NCI-H748 treated with DMSO at 0.1 percent for 48 hours (cell line): ENCODE measurements at regions not wholly inside any gene's neighbourhood (a gene's known extent, or its start where the extent isn't known, plus 50 kb on each side); places are given as distances from the start of the nearest gene placed in this dataset.

Source experiments
- DNase-seq: peaks from one replicate; lab custom pipeline; 2025; lab: John Stamatoyannopoulos, UW

DNA sequence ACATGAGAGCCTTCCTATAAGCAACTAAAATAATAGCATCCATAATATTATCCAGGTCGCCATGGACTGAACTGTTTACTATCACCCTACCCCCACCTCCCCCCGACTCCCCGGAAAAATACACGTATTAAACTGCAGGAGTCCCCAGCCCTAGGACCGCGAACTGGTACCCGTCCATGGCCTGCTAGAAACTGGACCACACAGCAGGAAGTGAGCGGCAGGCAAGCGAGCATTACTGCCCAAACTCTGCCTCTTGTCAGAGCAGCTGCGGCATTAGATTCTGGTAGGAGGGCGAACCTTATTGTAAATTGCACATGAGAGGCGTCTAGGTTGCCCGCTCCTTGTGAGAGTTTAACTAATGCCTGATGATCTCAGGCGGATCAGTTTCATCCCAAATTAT lies 405.8 kb upstream of the ADGRL3 start:
- no peak for DNase-seq

DNA sequence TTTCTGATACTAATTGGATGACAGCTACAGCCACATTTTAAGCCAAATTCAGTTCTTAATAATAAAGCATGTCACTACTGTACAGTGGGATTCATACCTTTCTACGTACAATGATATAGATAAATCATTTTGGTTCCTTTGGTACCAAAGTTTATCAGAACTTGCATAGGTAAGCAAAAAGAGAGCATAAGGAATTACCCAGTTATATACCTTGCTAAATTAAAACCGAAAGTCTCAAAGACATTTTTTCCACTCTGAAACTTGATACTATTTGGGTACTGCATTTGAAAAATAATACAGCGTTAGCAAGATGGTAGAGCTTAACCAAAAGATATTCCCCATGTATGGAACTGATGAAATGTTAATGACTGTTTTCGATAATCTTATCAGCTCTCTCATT lies 400.9 kb upstream of the ADGRL3 start:
- DNase-seq = no peak

DNA sequence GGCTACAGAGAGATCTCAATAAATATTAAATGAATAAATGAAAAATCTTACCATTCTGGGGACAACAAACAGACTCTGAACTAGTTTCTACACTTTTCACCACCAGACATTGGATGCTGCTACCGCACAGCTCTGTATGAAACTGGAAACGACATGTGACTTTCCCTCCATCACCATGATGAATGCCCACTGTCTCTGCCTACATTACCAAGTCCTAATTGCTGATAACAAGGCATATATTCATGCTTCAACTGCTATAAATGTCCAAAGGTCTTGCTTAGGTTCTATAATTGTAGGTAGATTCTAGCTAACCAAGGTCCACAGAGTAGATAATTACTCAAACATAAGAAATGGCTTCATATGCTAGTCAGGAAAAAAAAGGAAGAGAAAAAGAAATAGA lies 399.4 kb upstream of the ADGRL3 start:
- no peak for DNase-seq

DNA sequence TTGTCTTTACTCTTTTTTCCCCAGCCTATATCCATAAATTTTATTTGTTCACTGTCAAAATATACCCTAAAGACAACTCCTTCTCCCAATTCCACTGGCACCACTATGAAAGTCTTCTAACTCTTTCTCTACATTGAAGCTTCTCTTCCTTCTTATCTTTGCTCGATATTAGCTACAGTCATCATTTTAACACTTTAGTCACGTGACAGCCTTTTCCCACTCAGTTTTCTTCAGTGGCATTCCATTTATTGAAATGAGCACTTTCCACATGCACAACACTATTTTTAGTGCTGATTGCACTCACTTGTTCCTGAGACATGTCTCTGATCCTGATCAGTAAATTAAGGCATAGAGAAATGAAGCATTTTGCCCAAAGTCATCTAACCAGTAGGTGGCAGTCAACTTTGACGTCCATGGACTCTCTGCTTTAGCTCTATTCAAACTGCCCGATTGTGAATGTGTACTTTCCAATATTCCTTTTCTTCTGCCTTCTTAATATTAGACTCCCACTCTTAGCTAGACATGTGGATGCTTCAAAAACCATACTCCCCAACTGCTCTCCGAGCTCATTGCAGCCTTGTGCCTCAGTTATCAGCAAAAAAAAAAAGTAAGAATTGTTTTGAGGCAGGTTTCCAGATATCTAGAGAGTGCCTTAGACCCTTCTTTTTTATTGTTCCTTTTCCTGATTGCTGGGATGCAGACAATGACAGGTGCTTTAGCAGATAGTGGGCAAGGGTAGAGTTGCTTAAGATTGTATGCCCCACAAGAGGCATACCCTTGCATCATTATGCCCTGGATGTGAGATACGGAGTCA lies 394.4 kb upstream of the ADGRL3 start:
- DNase-seq = peak; percentile 33

DNA sequence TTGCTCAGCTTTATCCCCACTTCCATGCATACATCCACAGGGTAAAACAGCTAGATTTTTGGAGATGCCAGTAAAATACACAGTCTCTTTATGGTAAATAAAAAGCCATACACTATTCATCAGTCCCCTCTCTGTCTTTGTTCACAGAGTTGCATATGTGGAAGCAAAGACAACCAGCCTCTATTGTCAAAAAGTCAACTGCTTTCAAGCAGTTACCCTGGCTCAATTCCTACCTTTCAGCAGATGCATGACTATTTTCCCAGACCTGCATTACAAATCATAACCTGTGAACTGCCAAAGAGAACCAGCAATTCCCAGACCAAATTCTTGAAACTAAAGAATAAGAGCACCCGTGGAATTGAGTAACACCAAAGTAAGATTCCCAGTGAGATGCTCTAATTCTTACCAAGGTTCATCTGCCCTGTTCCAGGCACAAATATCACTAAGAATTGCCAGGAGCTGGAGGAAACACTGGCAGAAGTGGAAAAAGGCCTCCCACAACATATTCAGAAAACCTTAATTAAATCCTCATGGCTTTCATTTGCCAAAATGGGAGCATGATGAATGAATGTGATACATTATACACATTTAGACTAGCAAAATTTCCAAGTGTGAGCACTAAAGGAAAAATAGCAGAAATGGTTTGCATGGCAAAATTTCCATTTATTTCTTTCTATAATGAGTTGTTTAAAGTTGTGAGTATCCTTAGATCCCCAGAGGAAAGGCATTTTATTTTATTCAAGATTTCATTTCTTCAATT lies 391.2 kb upstream of the ADGRL3 start:
- no peak for DNase-seq

DNA sequence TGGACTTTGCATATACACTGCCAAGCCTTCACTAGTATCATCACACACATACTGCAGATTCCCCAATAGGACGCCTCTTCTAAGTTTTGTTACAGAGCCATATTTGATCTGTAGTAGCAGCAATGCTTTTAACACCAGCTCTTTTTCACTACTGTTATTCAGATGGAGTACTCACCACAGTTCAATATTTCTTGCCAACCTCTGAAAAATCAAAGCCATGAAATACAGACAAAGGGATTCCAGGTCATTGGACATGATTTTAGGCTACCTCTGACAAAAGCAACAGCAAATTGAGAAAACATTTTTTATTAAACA lies 390.7 kb upstream of the ADGRL3 start:
- DNase-seq = no peak

DNA sequence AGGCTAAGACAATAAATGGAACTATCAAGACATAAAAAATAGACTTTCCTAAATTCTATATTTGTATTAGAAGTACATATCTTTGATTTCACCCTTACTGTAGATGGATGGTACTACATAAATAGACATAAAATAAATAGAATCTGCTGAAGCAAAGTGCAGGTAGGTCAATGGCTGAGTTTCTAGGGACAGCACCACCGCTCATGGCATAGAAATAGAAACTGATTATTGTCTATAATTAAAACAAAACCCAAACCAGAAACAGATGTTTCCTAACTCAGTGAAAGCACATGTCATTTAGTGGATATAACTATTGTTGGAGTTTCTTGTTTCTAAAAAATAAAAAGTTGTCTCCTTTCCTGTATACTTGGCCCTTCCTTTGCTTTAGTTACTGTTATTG lies 387.3 kb upstream of the ADGRL3 start:
- DNase-seq = no peak

DNA sequence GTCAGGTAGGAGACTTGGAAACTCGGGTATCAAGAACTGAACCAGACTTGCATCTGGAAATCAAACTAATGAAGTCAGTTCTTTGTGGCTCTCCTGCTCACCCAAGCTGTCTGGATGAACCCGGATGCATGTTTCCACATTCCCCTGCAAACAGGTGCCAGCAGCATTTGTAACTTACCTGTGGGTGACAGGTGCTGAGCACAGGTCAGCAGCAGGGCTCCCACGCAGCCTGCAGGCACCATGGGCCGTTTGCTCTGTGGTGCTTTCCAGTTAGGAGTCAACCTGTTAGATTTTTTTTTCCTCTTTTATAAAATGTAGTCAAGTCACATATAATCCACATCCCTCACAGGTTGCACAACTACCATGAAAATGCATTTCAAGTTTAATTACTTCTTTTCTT lies 385.6 kb upstream of the ADGRL3 start:
- no peak for DNase-seq

DNA sequence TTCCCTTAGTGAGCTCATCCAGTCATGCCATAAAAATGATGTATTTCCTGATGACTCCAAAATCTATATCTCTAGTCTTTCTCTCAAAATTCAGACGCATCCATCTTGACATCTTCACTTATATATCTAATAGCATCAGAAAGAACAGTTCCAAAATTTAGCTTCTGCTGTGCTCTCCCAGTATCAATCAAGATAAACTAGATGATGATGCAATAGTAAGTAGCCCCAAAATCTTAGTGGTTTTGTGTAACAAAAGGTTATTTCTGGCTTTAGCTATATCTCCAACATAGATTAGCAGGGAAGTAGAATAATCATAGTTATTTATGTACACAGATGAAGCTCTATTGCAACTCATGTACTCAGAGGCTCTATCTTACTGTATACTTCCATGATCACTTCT lies 382.5 kb upstream of the ADGRL3 start:
- DNase-seq = no peak

DNA sequence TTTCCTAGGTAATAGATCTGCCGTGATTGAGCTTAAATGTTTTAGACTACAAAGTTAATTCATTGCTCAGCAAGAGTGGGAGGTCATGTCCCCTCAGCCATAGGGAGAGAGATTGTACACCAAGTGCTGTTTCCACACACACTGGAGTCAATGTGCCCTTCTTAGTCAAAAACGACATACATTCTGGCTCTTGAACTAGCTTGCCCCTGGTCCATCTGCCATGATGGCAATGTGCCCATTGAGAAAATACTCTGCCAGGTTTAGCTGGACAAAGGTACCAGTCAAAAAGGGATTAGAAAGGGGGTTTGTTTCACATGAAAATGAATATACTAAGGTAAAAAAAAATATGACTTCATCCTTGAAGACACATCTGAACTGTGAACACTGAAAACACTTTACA lies 377.1 kb upstream of the ADGRL3 start:
- DNase-seq = no peak

DNA sequence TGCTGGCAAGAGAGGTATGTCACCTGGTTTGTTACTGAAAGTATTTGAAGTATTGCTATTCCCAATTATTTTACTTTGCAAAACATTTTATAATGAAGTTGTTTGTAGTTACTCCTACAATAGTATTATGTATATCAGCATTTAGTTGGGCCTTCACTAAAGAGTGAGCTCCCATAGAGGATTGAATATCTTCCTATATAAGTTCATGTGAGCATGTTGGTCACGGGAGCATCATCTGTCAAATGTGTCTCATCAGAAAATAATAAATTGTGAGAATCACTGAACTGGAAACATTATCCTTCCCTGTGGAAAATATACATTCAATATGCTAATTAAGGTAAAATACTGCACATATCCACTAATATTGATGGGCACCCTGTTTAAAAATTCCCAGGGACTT lies 360.1 kb upstream of the ADGRL3 start:
- DNase-seq = no peak

DNA sequence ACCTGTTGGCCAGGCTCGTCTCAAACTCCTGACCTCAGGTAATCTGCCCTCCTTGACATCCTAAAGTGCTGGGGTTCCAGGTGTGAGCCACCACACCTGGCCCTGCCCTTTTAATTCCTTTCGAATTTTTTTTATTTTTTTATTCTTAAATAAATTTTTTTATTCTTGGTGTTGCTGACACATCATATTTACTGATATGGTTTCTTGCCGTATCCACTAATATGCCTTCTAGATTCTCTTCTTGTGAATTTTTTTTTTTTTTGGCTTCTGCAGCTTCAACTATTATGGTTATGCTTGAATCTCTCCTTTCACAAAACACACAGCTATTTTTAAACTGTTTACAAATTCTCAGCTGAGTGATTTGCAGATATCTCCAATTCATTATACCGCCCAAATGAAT lies 353.4 kb upstream of the ADGRL3 start:
- DNase-seq = no peak

DNA sequence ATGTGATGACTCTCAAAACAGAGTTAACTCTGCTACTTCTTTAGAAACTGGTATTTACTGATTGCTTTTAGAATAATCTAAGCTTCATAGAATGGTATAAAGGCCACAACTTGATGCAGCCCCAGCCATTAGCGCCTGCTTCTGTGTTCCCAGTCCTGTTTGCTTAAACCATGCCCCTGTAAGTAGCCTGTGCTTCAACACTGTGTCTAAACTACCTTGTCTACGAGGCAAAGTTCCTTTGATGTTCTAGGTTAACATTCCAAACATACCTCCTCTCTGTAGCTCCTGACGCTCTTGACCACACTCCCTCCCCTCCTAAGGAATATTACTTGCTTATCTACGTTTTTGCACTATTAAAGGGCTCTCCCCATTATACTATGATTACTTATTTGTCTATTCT lies 352.5 kb upstream of the ADGRL3 start:
- DNase-seq = no peak

DNA sequence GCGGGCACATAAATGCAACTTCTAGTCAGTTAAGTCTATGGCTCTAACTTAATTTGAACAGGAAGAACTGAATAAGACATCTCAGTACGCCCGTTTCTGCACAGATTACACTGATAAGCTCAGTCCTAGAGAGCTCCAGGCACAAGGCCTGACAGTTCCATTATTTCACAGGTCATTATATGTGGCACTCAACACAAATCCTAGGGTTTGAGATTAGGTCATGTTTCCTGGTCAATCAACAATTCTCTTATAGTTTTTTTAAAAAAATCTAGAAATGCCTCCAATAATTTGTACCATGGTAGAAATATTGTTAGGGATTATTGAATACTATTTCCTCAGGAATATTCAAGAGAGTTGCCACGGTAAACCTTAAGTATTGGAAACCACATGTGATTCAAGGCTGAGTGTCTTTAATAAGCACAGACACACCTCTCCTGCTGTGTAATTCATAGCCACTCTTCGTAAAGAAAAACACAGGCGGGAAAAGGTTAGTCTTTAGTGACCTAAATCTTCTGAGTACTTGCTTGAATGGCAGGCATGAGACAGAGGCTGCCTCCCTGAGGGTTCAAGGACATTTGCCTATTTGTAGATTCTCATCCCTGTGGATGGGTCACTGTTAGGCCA lies 342.9 kb upstream of the ADGRL3 start:
- DNase-seq = no peak

DNA sequence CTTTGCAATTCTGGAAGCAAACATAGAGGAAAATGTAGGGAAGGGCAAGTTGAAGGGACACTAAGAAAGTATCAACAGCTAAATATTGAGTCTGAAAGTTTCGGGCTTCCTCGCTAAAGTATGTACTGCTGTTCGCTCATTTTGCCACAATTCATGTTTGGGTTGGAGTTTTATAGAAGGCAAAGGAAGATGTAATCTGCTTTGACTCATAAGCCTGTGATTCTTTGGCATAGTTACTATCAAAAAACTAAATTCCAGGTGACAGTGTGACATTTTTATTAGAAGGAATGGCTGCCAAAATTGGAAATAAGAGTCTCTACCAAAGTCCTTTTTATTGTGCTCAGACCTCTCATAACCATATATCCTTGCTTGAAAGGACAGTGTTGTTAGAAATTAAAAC lies 336.7 kb upstream of the ADGRL3 start:
- no peak for DNase-seq

DNA sequence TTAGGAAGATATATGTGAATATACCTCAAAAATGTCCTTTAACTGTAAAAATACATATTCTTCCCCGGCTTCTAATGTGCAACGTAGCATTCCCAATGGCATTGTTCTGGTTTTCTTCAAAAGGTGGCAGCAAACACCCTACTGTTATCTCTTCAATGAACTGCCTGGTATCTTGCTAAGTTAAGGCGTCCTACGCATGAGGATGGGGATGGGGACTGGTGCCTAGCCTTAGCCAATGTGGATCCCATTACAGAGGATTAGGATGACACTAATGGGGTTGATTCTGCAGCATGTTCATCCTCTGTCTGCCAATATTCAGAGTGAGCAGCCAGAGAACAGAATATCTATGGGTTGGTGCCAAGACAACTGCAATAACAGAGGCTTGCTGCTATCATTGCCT lies 334.9 kb upstream of the ADGRL3 start:
- DNase-seq = peak; percentile 13

DNA sequence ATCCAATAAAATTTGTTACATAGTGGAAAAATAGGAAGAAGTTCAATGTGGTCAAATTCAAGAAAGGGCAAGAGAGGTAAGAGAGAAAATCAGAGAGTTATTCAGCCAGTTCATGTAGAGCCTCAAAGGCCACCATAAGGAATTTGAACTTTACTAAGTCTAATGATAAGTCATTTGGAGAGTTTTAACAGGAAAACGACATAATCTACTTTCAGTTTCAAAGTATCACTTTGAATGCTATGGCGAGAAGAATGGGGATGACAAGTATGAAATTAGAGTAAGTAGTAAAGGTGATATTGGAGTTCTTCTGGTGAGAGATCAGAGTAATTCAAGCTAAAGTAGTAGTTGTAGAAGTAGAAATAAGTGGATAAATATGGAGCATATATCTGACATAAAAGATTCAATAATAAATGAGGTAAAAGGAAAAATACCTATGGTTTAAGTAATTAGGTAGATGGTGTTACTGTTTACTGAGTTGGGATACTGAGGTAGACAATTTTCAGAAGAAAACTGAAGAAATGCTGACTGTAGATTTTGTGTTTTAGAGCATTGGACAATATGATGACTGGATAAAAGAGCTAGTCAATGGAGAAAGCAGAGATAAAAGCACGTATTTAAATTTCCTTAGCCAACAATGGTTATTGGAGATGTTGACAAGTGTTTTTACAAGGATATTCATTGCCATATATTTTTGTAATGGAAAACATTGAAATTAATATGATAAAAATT lies 331.7 kb upstream of the ADGRL3 start:
- DNase-seq = no peak

DNA sequence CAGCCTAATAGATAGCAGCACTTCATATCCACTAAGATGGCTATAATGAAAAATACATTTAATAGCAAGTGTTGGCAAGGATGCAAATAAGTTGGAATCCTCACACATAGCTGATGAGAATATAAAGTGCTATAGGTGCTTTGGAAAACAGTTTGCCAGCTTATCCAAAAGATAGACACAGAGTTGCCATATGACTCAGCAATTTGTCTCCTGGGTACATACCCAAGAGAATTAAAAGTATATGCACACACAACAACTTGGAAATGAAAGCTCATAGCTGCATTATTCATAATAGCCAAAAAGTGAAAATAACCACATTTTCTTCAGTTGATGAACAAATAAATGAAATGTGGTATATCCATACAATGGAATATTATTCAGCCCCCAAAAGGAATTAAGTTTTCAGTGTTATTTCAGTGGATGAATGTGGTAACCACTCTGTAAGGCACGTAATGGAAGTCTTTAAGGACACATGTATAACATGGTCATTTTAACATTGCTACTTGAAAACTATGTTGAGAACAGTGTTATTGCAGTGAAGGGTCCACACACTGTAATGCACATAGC lies 320.9 kb upstream of the ADGRL3 start:
- no peak for DNase-seq

DNA sequence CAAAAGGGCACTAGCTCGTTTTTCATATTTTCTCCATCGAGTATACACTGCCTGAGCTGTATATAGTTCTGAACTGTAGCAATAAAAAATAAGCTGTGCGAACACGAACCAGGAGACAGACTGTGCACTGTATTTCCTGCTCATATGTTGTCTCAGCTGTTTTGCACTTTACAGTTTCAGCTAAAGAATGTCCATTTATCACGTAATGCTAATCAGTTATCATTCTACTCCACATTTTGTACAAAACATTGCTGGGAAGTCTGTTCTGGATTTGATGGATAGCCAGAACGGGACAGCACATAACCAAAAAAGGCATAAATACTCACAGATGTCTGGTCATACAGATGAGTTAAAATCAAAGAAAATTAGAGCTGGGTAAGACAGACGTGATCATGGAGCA lies 315.5 kb upstream of the ADGRL3 start:
- no peak for DNase-seq

DNA sequence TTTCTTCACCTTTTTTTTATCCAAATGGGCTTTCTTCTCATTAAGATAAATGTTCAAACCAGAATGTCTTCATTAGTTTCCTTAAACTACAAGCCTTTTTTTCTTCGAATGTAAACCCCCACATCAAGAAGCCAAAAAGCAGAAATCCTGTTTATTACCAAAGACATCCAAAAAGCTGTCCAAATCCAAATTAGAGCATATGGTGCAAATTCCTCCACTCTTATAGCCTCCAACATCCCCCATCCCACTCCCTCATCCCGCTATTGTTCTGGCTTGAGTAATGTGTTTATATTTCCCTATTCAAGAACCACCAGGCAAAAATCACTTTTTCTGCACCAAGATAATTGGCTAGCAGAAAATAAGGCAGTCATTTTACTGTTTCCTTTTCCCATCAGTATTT lies 315.1 kb upstream of the ADGRL3 start:
- no peak for DNase-seq

DNA sequence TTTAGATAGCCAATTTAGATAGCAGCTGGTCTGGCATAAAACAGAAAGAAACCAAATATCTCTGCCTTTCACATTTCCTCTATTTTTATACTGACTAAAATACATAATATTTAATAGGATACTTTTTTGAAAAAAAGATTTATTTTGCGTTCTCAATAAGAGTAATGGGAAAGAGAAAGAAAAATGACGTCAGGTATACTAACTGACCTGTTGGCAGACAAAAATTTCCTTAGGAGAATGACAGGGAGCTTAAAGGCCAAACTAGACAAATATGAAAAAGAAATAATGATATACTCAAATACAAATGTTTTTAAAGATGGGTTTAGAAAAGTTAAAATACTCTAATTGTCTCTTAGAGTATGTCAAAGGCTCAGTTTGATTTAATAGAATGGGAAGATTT lies 309.4 kb upstream of the ADGRL3 start:
- DNase-seq = no peak

DNA sequence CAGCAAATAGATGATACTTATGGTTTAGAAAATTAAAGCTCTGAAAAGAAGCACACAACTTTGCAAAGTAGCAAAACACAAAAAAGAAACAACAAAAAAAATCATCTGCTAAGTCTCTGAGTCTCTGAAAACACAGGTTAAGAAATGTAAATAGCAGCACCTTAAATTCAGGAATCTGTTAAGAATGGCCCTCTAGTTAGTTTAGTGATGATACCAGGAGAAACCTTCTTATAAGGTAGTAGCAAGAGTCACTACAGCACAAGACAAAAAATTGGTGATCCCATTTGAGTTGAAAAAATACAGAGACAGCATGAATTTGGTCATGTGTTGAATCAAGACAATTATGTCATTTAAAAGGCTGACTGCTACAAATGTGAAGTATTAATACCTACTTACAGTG lies 308.2 kb upstream of the ADGRL3 start:
- no peak for DNase-seq
